Stimulated activated CD4-positive, alpha-beta T cell treated with anti-CD3 and anti-CD28 coated beads, Interleukin-4, amount 100 ng/mL, for 1 hour (primary cell): ENCODE measurements at regions not wholly inside any gene's neighbourhood (a gene's known extent, or its start where the extent isn't known, plus 50 kb on each side); places are given as distances from the start of the nearest gene placed in this dataset.
"Not testable (repeated sequence)": the region's sequence is repeated elsewhere in the genome, so short reads cannot be mapped to it uniquely, and the experiment has no call there.

Experiments used
- DNase-seq: peaks from one replicate; pipeline ENCODE4 v3.0.0-alpha.2; 2020

DNA sequence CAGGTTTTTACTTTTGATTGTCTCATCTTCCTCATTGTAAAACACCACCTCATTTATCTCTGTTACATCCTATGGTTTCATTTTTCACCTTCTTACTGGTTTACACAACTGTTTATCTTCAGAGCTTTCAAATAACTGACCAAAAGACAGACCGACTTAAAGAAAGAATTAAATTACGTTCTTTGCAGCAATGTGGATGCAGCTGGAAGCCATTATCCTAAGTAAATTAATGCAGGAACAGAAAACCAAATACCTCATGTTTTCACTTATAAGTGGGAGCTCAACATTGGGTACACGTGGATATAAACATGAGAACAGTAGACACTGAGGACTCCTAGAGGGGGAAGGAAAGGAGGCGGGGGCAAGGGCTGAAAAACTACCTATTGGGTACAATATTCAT is 729.0 kb upstream of the USP15 start:
- DNase-seq = no peak

DNA sequence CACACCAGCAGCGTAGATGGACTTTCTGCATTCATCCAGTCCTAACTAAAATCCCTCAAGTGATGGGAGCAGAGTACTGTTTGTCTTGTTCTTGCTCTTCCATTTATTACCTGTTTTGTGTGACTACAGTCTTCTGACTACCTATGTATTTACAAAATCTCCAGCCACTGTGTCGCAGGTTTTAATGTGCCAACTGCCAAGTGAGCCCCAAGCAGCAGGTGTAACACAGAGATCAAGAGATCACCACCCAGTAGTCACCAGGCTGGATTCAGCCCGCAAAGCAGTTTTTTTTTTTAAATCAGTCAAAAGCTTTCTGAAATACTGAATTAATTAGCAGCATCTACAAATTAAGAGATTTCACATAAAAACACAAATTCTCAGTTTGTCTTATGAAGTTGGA is 724.1 kb upstream of the USP15 start:
- DNase-seq = no peak

DNA sequence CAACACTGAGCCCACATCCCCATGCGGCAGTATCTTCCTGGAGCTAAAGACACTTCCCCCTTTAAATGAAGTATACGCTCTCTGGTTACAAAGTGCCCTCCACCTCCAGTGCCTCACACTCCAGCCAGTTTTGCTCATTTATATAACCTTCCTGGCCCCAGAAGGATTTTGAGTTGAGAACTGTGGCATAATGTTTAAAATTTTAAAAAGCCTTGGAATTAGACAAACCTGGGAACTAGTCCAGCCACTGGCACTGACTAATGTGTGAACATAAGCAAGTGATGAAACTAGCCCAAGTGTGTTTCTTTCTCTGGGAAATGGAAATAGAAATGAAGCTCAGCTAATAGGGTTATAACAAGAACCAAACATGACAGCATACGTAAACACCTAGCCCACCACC is 723.7 kb upstream of the USP15 start:
- no peak for DNase-seq

DNA sequence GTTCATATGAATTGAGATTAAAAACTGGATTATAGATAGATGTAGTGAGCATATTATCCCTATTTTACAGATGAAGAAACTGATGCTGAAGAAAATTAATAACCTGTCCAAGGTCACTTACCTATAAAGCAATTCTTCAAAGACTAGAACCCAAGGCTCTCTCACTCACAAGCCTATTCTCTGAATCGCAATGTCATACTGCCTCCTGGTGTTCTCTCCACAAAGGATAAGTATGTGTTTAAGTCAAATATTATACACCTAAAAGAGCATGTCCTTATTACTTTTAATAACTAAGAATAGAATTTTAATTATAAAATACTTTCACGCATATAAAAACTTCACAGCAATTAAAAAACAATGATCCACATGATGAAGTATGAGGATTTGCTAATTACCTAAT is 721.3 kb upstream of the USP15 start:
- DNase-seq = no peak

DNA sequence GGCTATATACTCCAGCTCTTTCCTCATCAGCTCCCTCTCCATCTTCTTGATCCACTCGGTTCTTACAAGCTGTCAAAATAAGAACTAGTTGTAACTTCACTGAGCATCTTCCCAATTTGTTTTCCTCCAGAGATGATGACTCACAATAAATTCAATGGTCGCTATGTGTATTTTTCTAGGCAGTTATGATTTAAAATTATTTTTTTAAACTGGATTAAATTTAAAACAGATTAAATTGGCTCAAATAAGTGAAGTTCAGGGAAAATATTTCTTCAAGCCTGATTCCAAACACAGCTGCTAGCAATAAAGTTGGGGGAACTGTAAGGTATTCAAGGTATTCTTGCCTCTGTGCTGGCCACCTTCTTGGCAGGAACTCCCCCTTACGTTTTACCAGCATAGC is 717.7 kb upstream of the USP15 start:
- no peak for DNase-seq

DNA sequence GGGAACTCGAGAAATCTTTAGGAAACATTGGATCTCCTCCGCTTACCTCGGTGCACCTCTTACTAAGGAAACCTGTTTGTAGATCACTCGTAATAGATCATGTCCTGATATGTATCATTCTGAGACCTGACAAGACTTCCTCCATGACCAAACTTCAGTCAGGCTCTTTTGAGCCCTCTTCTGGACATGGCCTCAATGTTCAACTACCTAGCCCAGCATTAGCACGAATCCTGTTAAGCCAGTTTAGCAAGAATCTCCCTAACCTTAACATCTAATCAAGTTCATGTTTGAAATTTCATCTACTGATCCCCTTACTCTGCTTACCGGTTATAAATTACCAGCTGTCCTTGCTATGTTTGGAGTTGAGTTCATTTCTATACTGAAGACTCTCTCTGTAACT is 713.9 kb upstream of the USP15 start:
- DNase-seq = no peak

DNA sequence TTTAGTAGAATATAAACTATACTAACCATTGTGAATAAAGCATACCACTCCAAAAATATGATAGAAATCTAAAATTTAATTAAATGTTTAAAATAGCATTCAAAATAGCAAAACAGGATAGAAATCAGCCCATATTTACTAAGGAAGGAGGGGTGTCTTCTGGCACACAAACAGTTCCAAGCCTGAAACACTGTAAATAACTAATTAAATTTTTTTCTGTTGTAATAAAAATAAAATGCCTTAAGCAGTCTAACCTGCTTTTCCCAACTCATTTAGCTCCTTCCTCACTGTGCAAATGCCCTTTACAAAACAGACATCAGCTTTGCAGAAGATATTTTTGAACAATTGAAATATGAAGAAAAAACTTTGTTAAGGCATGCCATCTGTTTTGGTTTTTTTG is 707.1 kb upstream of the USP15 start:
- no peak for DNase-seq

DNA sequence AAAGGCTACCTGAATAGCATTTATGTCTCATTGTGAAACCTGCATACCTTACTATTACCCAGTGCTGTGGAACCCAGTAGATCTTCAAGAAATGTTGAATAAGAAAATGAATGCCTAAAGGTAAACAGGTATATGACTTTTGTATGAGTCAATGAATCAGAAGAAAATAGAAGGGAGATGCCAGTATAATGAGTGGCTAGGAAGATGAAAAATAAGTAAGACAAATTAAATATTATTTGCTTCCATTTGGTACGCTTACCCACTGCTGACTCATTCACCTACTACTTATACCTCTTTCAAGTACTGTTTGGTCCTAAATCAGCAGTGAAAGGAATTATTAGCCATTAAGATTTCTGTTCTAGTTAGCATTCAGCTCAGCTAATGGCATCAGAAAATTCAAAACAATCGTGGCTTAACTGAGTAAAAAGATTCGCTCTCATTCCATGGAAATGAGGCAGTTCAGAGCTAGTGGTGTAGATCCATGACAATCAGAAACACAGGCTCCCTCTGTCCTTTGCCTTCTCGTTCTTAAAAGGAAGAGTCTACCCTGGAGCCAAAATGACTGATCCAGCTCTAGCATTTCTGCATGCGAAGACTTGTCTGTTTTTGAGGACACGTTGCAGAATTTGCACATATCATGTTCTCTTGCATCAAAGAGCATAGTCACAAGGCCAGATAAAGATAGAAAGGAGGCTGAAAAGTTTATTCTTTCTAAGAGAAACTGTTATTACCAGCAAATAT is 705.8 kb upstream of the USP15 start:
- DNase-seq = no peak

DNA sequence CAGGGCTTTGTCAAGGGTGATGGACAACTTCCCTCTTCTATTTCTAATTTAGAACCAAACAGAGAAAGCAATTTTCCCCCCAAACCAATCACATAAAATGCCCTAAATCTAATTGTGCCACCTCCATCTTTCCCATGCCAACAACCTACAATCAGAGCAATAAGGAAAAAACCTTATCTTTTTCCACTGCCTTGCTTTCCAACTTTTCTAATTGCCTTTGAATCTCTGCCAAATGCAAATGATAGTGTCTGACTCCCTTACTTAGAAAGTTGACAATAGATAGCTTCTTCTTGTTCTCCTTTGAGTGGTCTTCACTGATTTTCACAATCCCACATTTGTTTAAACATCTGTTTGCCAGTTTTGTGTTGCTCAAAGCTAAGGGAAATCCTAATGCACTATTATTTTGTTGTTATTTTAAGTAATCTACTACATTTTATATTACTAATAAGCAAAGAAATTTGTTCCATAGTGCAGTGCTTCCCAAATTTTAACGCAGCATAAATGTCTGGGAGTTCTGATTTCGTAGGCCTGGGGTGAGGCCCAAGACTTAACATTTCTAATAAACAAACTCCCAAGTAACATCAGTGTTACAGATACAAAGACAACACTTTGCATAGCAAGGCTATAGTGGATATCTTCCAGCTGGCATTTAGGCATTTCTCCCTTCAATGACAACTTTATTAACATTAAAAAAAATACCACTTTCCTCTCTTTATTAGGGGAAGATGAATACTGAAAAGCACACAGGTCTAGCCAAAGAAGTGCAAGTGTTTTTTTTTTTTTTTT is 696.3 kb upstream of the USP15 start:
- no peak for DNase-seq

DNA sequence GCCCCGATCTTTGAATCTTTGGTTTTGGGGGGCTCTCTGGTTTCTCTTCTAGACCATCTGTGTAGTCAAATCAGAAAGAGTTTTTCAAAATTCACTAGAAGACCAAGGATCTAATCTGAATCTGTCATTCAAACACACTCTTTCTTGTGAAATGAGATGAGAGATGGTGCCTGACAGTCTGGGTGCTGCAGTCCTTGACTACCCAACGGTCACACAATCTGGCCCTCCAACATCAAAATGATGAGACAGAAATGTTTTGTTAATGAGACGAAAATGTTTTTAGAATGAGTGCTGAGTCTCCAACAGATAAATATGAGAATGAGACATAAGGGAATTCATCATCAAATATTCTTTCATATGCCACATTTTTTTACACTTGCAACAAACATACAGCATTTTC is 695.7 kb upstream of the USP15 start:
- no peak for DNase-seq

DNA sequence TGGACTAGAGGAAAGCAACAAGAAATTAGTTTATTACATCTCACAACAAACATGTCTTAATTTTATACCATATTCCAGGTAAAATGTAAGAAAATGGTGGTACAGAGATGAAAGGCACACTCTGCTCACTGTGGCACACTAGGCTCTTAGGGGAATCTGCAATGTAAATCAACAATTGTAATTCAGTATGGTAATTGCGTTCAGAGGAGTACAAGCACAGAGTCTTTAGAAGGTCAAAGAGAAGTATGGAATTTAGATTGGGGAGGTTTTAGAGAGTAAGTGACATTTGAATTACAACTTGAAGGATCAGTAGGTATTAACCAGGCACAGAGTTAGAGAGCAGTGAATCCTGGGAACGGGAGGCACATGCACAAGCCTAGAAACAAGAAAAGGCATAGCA is 694.0 kb upstream of the USP15 start:
- no peak for DNase-seq

DNA sequence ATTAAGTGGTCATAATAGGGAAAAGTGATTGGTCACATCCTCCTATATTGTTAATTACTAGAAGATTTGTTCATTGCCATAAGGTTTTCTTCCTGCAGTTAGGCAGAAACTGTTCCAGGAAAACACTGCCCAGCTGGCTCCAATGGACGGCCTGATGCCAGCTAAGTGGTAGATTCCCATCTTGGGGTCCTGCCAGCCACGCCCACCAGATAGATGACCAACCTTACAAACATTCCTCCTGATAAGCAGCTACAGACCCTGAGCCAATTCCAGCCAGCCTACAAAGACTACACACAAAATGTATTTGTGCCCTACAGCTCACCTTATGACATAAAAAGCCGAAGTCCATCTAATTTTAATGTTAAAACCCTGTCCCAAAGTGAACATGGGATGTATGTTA is 685.9 kb upstream of the USP15 start:
- no peak for DNase-seq

DNA sequence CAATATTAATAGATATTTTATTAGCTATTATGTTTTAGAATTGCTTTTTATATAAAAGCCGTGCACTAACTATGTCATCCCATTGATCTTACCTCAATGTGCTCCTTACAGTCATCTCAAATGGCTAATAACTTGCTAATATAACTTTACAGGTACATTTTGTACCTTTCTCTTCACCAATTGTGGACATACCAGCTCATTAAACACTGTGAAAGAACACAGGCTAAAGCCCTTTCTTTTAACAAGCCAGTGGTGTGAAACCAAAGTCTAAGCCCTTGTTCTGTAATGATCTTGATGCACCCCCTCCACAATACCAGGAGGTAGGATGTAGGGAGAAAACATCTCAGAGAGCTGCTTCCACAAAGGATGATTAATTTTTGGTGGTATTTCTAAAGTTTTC is 675.3 kb upstream of the USP15 start:
- DNase-seq = no peak

DNA sequence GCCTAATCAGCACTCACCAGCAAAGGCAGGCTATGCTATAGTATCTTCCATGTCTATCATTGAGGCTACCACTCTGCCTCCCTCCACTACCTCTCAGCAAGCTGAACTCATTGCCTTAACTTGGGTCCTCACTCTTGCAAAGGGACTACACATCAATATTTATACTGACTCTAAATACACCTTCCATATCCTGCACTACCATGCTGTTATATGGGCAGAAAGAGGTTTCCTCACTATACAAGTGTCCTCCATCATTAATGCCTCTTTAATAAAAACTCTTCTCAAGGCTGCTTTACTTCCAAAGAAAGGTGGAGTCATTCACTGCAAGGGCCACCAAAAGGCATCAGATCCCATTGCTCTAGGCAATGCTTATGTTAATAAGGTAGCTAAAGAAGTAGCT is 669.3 kb upstream of the USP15 start:
- not testable (repeated sequence) for DNase-seq

DNA sequence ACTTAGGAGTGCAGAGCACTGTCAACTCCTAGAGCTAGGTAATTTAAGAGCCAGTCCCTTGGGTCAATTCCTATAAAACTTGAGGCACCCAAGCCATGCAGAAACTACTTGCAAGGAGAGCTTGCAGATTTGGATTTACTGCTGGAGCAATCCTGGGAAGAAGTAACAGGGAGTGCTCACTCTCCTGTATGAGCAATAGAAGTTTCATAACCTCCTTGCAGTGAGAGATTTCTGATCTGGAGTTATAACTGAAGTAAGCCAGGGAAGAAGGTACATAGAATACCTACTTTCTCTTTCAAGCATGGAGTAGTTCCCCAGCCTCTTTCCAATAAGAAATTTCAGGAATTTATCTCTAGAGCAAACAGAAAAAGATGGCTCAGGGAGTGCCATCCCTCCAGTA is 650.1 kb upstream of the USP15 start:
- no peak for DNase-seq

DNA sequence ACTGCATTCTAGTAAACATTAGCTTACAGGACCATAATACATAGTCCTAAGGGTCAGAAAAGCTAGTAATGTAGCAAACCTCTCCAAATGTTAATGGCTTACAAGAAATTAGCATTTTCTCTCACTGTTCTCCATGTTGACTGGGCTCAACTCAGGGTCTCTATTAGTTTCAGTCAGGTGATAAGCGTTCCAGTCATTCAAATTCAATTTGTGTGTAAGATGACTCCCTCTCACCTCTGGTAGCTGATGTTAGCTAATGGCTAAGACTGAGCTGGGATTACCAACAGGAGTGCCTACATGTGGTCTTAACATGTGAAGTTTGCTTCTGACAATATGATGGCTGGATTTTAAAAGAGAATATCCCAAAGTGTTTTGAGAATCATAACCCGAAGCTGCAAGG is 630.5 kb upstream of the USP15 start:
- DNase-seq = no peak

DNA sequence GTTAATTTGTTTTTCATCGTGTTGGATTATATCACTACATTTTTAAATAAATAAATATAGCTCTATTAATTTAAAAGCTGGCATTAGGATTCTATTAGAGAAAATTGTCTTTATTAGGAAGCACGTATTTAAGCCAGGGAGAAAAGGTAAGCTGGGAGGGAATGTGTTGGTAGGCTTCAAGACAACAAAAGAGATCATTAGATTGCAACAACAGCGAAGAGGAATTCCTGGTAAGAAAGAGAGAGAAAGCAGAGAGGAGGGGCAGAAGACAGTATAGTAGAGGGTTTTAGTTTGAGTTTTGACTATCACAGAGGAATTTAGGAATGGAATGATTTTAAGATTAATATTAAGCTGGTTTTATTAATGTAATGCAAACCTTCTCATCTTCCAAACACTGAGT is 613.6 kb upstream of the USP15 start:
- DNase-seq = no peak

DNA sequence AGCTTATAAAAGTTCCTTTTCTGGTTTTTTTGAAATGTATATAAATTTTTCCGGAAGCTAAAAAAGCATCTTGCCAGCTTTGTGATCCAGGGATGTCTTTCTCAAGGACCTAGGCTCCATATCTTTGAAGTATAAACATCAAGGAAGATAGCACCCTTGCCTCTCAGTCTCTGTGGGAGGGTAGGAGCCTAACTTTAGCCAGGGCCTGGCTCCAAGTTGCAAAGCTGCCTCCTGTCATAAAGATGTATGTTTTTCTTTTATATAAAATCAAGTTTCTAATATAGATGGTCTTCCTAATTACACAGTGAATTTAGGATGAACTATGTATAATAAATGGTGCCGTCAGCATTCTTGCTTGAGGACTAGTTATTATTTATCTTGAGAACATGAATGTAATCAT is 612.6 kb upstream of the USP15 start:
- no peak for DNase-seq

DNA sequence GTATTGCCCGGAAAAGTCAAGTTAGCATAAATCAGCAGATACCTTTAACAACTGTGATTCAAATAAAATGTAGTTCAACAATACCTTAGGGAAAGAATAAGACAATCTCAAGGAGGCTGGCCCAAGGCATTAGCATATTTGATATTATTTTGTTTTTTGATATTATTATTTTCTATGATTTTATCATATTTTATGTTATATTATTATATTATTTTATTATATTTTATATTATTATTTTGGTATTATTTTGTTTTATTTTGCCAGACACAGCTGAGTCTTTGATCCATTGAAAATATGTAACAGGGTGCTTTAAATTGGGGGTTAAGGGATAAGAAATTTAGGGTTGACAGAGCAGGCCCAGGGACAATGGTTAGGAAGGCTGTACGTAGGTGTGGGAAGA is 607.9 kb upstream of the USP15 start:
- no peak for DNase-seq

DNA sequence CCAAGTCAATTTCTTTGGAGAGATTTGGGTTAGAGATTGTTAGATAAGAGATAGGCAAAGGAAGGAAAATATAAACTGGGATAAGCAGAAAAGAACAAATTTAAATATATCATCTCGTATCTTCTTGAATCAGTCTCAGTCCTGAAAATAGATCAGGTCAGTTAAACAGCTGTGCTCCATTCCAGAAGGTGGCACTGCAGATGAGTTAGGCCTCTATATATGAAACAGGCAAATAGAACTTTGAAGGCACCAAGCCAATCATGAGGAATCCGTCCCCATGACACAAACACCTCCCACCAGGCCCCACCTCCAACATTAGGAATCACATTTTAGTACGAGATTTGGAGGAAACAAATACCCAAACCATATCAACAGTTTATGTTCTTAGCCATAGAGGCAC is 605.5 kb upstream of the USP15 start:
- no peak for DNase-seq

DNA sequence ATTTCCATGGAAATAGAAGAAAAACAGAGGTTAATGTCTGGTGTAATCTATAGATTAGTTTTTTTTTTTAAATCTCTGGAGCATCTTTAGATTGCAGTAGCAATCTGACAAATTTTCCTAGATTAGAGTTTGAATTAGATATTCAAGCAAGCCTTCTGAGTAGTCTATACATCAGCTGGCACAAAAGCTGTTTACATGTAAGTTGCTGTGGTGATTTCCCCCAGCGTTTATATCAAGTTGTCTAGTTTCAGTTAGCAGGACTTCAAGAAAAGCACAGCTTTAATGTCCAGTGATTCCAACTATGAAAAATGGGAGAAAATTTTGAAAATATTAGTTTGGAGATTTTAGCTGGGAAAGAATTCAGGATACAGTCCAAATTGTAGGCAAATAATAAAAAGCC is 605.0 kb upstream of the USP15 start:
- no peak for DNase-seq

DNA sequence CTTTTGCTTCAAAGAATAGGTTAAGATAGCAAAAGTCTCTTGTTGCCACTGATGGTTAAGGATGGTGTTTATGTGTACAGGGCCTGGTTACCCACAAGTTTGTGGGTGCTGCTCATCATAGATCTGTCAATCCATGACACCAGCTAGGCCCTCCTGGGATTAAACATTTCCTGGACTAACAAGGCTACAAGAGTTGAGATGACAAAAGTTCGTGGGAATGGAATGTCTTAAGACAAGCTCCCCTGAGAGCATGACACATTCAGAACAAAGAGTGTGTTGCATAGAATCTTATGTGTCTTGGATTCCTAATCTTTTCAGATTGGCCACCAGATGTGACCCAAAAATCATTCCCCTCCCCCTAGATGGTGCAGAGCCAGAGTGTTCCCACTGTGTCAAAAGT is 592.5 kb upstream of the USP15 start:
- no peak for DNase-seq

DNA sequence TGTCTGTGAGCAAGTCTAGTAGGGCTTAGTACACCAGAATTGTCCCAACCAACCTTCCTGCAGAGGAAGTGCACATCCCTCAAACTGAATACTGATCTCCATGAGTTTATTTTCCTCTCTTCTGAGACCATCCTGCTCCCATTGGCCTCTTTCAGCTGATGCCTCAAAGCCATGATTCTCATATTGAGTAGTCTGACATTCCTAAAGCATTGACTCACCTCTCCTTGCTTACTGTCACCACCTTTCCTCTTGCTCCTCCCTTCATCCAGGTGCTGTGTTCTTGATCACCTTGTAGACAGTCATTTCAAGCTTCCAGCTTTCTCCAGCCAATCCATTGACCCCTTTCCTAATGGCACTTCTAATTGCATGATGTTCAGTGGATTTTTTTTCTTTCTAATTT is 583.7 kb upstream of the USP15 start:
- DNase-seq = no peak

DNA sequence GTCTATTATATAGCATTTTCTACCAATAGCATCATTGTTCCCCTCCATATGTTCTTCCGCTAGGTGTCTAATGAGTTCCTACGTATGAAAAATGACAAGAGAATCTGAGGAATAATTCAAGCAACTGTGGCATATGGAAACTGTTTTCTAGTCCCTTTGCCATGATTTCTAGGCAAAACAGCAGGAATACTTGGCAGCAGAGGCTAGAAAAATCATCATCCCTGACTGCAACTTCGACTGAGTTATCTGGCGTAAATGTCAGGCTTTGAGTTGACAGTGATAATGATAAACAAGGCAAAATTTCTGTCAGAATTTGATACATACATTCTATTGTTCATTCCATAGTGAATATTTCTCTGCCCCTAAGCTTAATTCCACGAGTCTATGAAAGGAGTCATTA is 572.8 kb upstream of the USP15 start:
- no peak for DNase-seq

DNA sequence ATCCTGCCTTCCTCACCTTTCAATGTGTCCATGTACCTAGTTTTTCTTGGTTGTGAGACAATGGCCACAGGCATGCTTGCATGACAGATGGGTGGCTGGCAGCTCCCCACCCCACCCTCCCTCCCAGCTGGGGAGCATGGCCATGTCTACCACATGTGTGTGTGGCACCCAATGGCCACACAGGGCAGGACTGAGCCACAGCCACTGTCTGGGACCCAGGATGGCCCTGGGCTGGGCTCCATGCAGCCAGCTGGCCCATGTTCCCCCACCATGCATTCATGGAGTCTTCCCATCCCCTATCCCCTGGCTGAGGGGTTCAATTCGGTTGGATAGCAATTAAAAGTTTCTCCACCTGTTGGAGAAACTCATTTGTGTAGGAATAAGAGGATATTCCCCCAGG is 566.0 kb upstream of the USP15 start:
- no peak for DNase-seq
